Thyroid gland (tissue), 4 donors: ENCODE measurements at regions not wholly inside any gene's neighbourhood (a gene's known extent, or its start where the extent isn't known, plus 50 kb on each side); places are given as distances from the start of the nearest gene placed in this dataset.

ENCODE experiments used
- DNase-seq, 2 donors: peaks; one replicate each; pipeline ENCODE4 v3.0.0-alpha.2; 2019
- H3K27ac ChIP-seq, 3 donors: fragments of 200-600 bp; sonication (generic); 1 replicate in 2 of 3; 2 replicates in 1 of 3; pipeline ENCODE4 v1.5.1; 2016 to 2019; ENCODE audit warnings: mild to moderate bottlenecking in 1 of 3, moderate library complexity in 1 of 3
- H3K27me3 ChIP-seq: fragments of 200-600 bp; sonication (generic); one replicate; pipeline ENCODE4 v1.5.1; 2019
- H3K36me3 ChIP-seq, 2 donors: fragments of 200-600 bp; sonication (generic); one replicate each; pipeline ENCODE4 v1.5.1; 2016 to 2019
- H3K4me1 ChIP-seq, 2 donors: fragments of 200-600 bp; sonication (generic); one replicate each; pipeline ENCODE4 v1.5.1; 2017 to 2019
- H3K4me3 ChIP-seq, 3 donors: fragments of 200-600 bp; sonication (generic); replicated peaks in 1 of 3; 1 replicate in 2 of 3; 2 replicates in 1 of 3; pipeline ENCODE4 v1.5.1; 2016; ENCODE audit warnings: mild to moderate bottlenecking in 1 of 3
- H3K9me3 ChIP-seq: fragments of 200-600 bp; sonication (generic); one replicate; pipeline ENCODE4 v1.5.1; 2017
- POLR2A ChIP-seq, 2 donors: fragments of 450-650 bp; IDR thresholded peaks; one replicate each; pipeline ENCODE4 v1.6.1; 2017; ENCODE audit warnings: antibody characterized with exemption in 2 of 2, mild to moderate bottlenecking in 2 of 2, moderate library complexity in 1 of 2
- WGBS, 2 donors: methylation state at CpG; one replicate each; pipeline ENCODE4 v1.1.5; 2017; 5-methylcytosine and 5-hydroxymethylcytosine counted together
- intact Hi-C: fragments of 100-400 bp; cut with DNase I; formaldehyde crosslinking; loops from one replicate; pipeline ENCODE4 v1.15.1; 2023
- TF ChIP-seq, protein P1 (sequence below), 6 experiments: fragments of 200-600 bp in 3 of 6; fragments of 450-650 bp in 3 of 6; sonication (generic) in 3 of 6; IDR thresholded peaks; one replicate each; pipeline ENCODE4 v1.5.1; 2016 to 2019; ENCODE audit warnings: antibody characterized with exemption in 6 of 6, mild to moderate bottlenecking in 2 of 6, inconsistent platforms in 1 of 6, moderate library complexity in 1 of 6

DNA sequence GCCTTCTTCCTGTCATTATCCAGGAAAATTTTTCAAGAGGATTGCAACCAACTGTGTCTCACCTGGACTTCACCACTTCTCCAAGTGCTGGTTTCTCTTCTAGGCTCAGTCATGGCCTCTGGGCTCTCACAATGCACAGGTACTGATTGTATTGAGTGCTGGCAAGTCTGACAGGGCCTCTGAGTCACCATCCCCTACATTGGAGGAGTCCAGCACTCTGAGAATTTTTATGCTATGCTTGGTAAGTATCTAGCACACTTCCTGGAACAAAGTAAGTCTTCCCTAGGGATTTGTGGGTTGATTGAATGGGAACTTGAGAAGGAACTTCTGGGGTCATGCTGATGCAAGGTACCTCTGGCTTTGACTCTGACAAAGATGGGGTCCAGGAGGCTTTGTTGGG, 147.2 kb upstream of the CELF4 start:
- no peak overlapping the region for H3K4me3 ChIP-seq
- no peak for DNase-seq
- H3K4me1 ChIP-seq: no peaks in the 10 kb centered on the region
- H3K27ac ChIP-seq: no peak overlapping the region
- H3K36me3 ChIP-seq: no peaks in the 10 kb centered on the region
- intact Hi-C loops: no loop called here
- H3K27me3 ChIP-seq: no peaks in the 10 kb centered on the region
- H3K9me3 ChIP-seq: no peaks in the 10 kb centered on the region
- TF ChIP-seq, protein P1, sequence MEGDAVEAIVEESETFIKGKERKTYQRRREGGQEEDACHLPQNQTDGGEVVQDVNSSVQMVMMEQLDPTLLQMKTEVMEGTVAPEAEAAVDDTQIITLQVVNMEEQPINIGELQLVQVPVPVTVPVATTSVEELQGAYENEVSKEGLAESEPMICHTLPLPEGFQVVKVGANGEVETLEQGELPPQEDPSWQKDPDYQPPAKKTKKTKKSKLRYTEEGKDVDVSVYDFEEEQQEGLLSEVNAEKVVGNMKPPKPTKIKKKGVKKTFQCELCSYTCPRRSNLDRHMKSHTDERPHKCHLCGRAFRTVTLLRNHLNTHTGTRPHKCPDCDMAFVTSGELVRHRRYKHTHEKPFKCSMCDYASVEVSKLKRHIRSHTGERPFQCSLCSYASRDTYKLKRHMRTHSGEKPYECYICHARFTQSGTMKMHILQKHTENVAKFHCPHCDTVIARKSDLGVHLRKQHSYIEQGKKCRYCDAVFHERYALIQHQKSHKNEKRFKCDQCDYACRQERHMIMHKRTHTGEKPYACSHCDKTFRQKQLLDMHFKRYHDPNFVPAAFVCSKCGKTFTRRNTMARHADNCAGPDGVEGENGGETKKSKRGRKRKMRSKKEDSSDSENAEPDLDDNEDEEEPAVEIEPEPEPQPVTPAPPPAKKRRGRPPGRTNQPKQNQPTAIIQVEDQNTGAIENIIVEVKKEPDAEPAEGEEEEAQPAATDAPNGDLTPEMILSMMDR (IDR thresholded peaks at IDR 0.05): no peak
- TF ChIP-seq POLR2A (IDR thresholded peaks at IDR 0.05): no peak

DNA sequence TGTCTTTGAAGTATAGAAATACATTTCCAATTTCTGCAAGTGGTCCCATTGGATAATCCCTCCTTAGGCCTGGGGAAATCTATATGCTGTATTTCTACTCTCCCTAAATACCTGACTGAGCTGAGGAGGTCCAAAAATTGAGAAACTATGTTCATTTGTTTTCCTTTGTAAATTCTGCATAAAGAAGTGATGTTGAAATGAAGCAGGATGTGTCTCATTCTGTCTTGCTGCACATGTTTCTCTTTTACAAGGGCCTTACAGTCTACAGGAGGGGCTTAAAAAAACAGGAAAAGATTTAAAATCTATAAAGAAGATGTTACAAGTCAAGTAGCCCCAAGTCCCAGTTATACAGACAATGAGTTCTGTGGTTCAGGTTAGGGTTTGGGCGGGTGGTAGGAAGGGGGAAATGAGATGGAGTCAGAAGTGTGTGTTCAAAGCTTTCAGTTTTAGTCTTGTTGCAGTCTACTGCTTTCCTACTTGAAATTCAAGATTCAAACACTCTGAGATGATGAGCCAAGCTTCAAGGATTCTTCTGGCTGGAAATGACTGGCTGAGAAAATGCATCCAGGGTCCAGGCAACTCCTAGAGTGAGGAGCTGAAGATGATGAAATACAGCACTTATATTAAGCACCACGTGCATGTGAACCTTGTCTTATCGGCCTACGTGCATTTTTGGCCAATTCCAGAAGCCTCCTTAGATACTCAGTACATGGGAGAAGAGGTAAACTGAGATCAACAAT, 146.3 kb upstream of the CELF4 start:
- Histone ChIP-seq H3K4me1 (no peaks in the 10 kb centered on the region), H3K27me3 (no peaks in the 10 kb centered on the region), H3K9me3 (no peaks in the 10 kb centered on the region), H3K27ac (no peak overlapping the region), H3K4me3 (no peak overlapping the region), H3K36me3 (no peaks in the 10 kb centered on the region)
- no peak for DNase-seq
- TF ChIP-seq POLR2A (IDR thresholded peaks at IDR 0.05): no peak
- TF ChIP-seq, protein P1 (IDR thresholded peaks at IDR 0.05): no peak
- intact Hi-C loops: no loop called here
- WGBS, 2 donors: 23 to 39% methylated on average over 4 of the region's 4 CpGs

DNA sequence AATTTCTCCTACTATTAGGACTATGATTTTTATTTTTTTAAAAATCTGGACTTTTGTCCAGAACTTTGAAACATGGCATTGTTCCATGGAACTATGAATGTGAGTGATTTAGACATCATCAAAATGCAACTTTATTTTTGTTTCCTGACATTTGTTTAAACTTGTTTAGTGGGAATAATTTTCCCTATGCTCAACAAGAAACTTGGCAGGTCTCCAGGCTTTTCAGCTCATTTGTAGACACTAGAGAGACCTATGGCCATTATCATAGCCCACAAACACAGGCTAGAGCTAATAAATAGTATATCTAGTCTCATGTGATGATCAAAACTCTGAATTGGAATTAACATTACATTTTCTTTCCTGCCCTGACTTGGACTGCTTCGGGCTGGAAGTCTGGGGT, 145.1 kb upstream of the CELF4 start:
- H3K27ac ChIP-seq: no peak overlapping the region
- no peaks in the 10 kb centered on the region for H3K4me1 ChIP-seq
- no peak overlapping the region for H3K4me3 ChIP-seq
- no peaks in the 10 kb centered on the region for H3K27me3 ChIP-seq
- 67 to 81% methylated on average over 1 of the region's 1 CpG for whole genome bisulfite sequencing, 2 donors
- intact Hi-C loops: no loop called here
- H3K36me3 ChIP-seq: no peaks in the 10 kb centered on the region
- TF ChIP-seq, protein P1 (IDR thresholded peaks at IDR 0.05): no peak
- TF ChIP-seq POLR2A (IDR thresholded peaks at IDR 0.05): no peak
- no peaks in the 10 kb centered on the region for H3K9me3 ChIP-seq
- DNase-seq: no peak

DNA sequence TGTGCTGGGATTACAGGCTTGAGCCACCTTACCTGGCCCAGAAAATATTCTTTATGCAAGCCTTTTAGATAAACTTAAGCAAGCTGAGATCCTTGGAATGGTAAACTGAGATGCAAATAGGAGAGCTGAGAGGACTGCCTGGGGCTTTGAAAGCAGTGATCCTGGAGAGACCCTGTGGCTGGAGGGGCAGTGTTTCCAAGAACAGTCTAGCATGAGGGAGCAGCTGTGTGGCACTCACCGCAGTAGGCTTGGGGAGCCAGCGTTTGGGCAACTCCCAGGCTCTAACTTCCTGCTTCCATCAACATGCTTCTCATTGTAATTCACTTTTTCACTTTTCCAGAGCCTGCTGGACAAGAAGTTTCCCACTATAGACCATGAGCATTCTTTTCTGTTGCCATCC, 144.1 kb upstream of the CELF4 start:
- intact Hi-C loops: no loop called here
- no peaks in the 10 kb centered on the region for H3K9me3 ChIP-seq

DNA sequence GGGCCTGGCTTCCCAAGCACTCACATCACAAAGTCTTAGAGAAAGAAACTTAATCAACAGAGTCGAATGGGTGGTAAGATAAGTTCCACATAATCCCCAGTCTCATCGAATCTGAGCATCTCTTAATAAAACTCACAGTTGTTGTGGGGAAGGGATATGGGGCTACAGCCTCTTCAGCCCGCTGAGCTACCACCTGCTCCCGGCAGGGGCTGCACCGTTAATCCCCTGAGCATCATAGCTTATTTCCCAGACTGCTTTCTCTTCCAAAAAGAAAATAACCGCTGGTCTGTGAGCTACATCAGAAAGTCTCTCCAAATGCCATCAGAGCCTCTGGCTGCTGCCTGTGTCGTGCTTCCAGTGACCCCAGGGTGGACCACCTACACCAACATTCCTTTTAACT, 139.4 kb upstream of the CELF4 start:
- Histone ChIP-seq H3K27me3 (no peaks in the 10 kb centered on the region), H3K36me3 (no peaks in the 10 kb centered on the region), H3K27ac (no peak overlapping the region), H3K9me3 (no peaks in the 10 kb centered on the region), H3K4me1 (no peaks in the 10 kb centered on the region), H3K4me3 (no peak overlapping the region)
- TF ChIP-seq POLR2A (IDR thresholded peaks at IDR 0.05): no peak
- TF ChIP-seq, protein P1 (IDR thresholded peaks at IDR 0.05): no peak
- 82 to 84% methylated on average over 7 of the region's 7 CpGs for WGBS, 2 donors
- intact Hi-C loops: no loop called here
- DNase-seq: no peak

More for the DNA sequence above, 144.1 kb upstream of the CELF4 start:
- no peak for DNase-seq
- 74 to 77% methylated on average over 2 of the region's 2 CpGs for WGBS, 2 donors
- Histone ChIP-seq H3K4me3 (no peak overlapping the region), H3K27me3 (no peaks in the 10 kb centered on the region), H3K27ac (no peak overlapping the region), H3K36me3 (no peaks in the 10 kb centered on the region), H3K4me1 (no peaks in the 10 kb centered on the region)
- no peak for TF ChIP-seq POLR2A (IDR thresholded peaks at IDR 0.05)
- TF ChIP-seq, protein P1 (IDR thresholded peaks at IDR 0.05): no peak
